ENCODE measurements at regions not wholly inside any gene's neighbourhood (a gene's known extent, or its start where the extent isn't known, plus 50 kb on each side); places are given as distances from the start of the nearest gene placed in this dataset.

DNA sequence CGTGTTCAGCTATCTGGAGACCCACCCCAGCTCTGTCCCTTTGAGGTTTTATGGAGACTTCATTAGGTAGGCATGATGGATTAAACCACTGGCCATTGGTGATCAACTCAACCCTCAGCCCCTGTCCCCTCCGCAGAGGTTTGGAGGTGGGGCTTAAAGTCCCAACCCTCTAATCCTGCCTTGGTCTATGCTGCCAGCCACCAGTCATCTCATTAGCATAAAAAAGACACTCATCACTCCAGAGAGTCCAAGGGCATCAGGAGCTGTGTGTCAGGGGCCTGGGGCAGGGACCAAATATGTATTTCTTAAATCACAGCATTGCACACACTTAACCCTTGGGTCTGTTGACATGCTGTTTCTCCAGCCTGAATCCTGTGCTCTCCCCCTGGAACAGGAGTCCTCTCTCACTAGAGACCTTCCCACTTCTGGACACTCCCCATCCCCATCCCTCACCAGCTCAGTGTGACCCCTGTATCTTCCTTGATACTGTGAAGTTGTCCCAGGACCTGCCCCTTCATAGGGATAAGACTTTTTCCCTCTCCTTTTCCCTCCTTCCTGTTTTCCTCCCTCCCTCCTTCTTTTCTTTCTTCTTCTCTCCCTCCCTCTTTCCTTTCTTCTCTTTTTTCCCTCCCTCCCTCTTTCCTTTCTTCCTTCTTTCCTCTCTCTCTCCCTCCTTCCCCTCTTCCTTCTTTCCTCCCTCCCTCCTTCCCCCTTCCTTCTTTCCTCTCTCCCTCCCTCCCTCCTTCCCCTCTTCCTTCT is 54.7 kb upstream of the CLMN start:
- WGBS (ENCODE audit: insufficient coverage, insufficient replicate concordance, low lambda C conversion rate, missing lambda C conversion rate) = 70% methylated on average over 2 of the region's 2 CpGs
- Histone ChIP-seq H3K4me3 (no peak overlapping the region), H3K9me3 (replicated peaks; ENCODE audit: control insufficient read depth, insufficient read depth, low read length) (no peaks in the 10 kb centered on the region; the same call in 2 of the 3 replicates), H3K27ac (ENCODE audit: control insufficient read depth, insufficient read depth) (no peak overlapping the region), H3K4me1 (ENCODE audit: control insufficient read depth, insufficient read depth, low read length) (no peaks in the 10 kb centered on the region), H4K20me1 (ENCODE audit: control insufficient read depth, insufficient read depth) (no peaks in the 10 kb centered on the region), H3K27me3 (replicated peaks in 1 of 2; ENCODE audit: control insufficient read depth in 2 of 2, insufficient read depth in 2 of 2, low read length in 1 of 2) (peaks cover 2 to 3% of the 10 kb centered on the region in 2 experiments; a peak in 2 of 4 replicates), H3K79me2 (ENCODE audit: control insufficient read depth, insufficient read depth, low read length) (no peaks in the 10 kb centered on the region), H3K9ac (ENCODE audit: control insufficient read depth, insufficient read depth, low read length) (no peak overlapping the region), H3K4me2 (ENCODE audit: control insufficient read depth, insufficient read depth) (no peak overlapping the region), H2AFZ (ENCODE audit: control insufficient read depth, low read depth, low read length) (no peak overlapping the region), H3K36me3 (ENCODE audit: control insufficient read depth in 2 of 2, insufficient read depth in 2 of 2, low read length in 1 of 2) (no peaks in the 10 kb centered on the region)
- no peak for DNase-seq (ENCODE audit: low read depth, low spot score)
- intact Hi-C loops (cut with micrococcal nuclease; ENCODE audit: unreplicated experiment) = no loop called here
- TF ChIP-seq MEF2A (IDR thresholded peaks at IDR 0.05; ENCODE audit: insufficient read depth, low read depth, low read length) = no peak
- TF ChIP-seq TCF12 (IDR thresholded peaks at IDR 0.05; ENCODE audit: low read depth, low read length) = no peak
- TF ChIP-seq TBL1XR1 (IDR thresholded peaks at IDR 0.05; ENCODE audit: low read depth, low read length) = no peak
- TF ChIP-seq, protein P1, sequence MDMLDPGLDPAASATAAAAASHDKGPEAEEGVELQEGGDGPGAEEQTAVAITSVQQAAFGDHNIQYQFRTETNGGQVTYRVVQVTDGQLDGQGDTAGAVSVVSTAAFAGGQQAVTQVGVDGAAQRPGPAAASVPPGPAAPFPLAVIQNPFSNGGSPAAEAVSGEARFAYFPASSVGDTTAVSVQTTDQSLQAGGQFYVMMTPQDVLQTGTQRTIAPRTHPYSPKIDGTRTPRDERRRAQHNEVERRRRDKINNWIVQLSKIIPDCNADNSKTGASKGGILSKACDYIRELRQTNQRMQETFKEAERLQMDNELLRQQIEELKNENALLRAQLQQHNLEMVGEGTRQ (IDR thresholded peaks at IDR 0.05; ENCODE audit: borderline replicate concordance, low read depth, low read length) = no peak
- no peak for TF ChIP-seq WRNIP1 (IDR thresholded peaks at IDR 0.05; ENCODE audit: borderline replicate concordance, low read depth, low read length)
- TF ChIP-seq GABPA (IDR thresholded peaks at IDR 0.05; ENCODE audit: low read depth) = no peak
- no peak for TF ChIP-seq HCFC1 (IDR thresholded peaks at IDR 0.05; ENCODE audit: low read length)
- no peak for TF ChIP-seq EED (IDR thresholded peaks at IDR 0.05; ENCODE audit: low read depth)
- ChIA-PET POLR2A (no interaction called here), SMC1A (ENCODE audit: uncharacterized antibody, unreplicated experiment) (no interaction called here), CTCF (no interaction called here), RAD21 (ENCODE audit: unreplicated experiment) (no interaction called here)
- peak; percentile 22; the same call in 2 of the 3 replicates for ATAC-seq
- FAIRE-seq = no peak
- in situ Hi-C loops (cut with MboI) = no loop called here
- BruUV-seq (replicated peaks) = no TSS peak

Data from GM12878 (cell line).